K562 (cell line): ENCODE measurements at regions not wholly inside any gene's neighbourhood (a gene's known extent, or its start where the extent isn't known, plus 50 kb on each side); places are given as distances from the start of the nearest gene placed in this dataset.

Experiments used
- ATAC-seq: fragments of 200-7000 bp; cut with Tn5 transposase; 3 replicates; pipeline ENCODE4 v1.9.1; 2020; ENCODE audit warnings: moderate library complexity
- BruUV-seq: library from RNA; stranded (reverse); fragments of 400-500 nt; replicated peaks from 2 replicates; lab custom pipeline; 2021; lab: Mats Ljungman, UMichigan
- CTCF ChIA-PET: fragments of 300-600 bp; formaldehyde crosslinking; extraction: SDS; loops from one replicate; lab custom pipeline; 2021; ENCODE audit warnings: low intra/inter-chr PET ratio; lab: Yijun Ruan, JAX
- POLR2A ChIA-PET: fragments of 300-600, 350-650 bp; sonication (Branson Sonifier 250); formaldehyde crosslinking; extraction: SDS; loops from one replicate; lab custom pipeline; 2021; ENCODE audit warnings: antibody characterized with exemption, inconsistent platforms; lab: Yijun Ruan, JAX
- DNase-seq, 4 experiments: peaks; one replicate each; pipeline versions ENCODE4 v3.0.0 to v3.0.0-alpha.2; 2011 to 2018; ENCODE audit warnings: low spot score in 3 of 4, mixed read lengths in 3 of 4; ENCODE audit errors: extremely low read depth in 1 of 4
- FAIRE-seq: peaks from 2 replicates; lab custom pipeline; 2011; peaks lifted over from hg19 to GRCh38; lab: Jason Lieb, UNC
- H2AFZ ChIP-seq: 2 replicates; pipeline ENCODE4 v1.6.0; 2011; ENCODE audit warnings: low read depth, low read length, control low read depth, inconsistent platforms
- H3K27ac ChIP-seq: fragments of 200-600 bp; 3 replicates; pipeline ENCODE4 v1.8.0; 2011; ENCODE audit warnings: low read depth, mild to moderate bottlenecking, control low read depth, inconsistent platforms, low read length, moderate library complexity, mixed read lengths; ENCODE audit errors: extremely low read depth
- H3K27me3 ChIP-seq, 2 experiments: fragments of 300-600 bp in 1 of 2; 2 replicates in 1 of 2; 3 replicates in 1 of 2; pipeline versions ENCODE4 v1.6.0 to v1.8.0; 2011; ENCODE audit warnings: inconsistent platforms in 2 of 2, low read length in 2 of 2, mild to moderate bottlenecking in 1 of 2, mixed read lengths in 1 of 2, moderate library complexity in 1 of 2; ENCODE audit not compliant: control insufficient read depth in 2 of 2, insufficient read depth in 2 of 2
- H3K36me3 ChIP-seq: fragments of 300-600 bp; 3 replicates; pipeline ENCODE4 v1.8.0; 2011; ENCODE audit warnings: mild to moderate bottlenecking, low read length, inconsistent platforms; ENCODE audit not compliant: control insufficient read depth, insufficient read depth
- H3K4me1 ChIP-seq, 2 experiments: fragments of 200-600 bp in 1 of 2; replicated peaks in 1 of 2; 2 replicates in 1 of 2; 3 replicates in 1 of 2; pipeline versions ENCODE4 v1.5.1 to v1.8.0; 2011; ENCODE audit warnings: inconsistent platforms in 2 of 2, low read length in 2 of 2, mild to moderate bottlenecking in 1 of 2, mixed read lengths in 1 of 2, moderate library complexity in 1 of 2; ENCODE audit not compliant: control insufficient read depth in 2 of 2, insufficient read depth in 2 of 2
- H3K4me2 ChIP-seq: 2 replicates; pipeline ENCODE4 v1.6.1; 2011; ENCODE audit warnings: low read length, control low read depth, inconsistent platforms, mixed read lengths; ENCODE audit not compliant: insufficient read depth
- H3K4me3 ChIP-seq: fragments of 200-600 bp; sonication (generic), shearing (Covaris generic); 2 replicates; pipeline ENCODE4 v1.5.1; 2016; ENCODE audit warnings: control low read depth, inconsistent platforms
- H3K79me2 ChIP-seq: fragments of 200-600 bp; 3 replicates; pipeline ENCODE4 v1.8.0; 2011; ENCODE audit warnings: low read length, inconsistent platforms; ENCODE audit not compliant: control insufficient read depth, insufficient read depth
- H3K9ac ChIP-seq, 2 experiments: 2 replicates each; pipeline versions ENCODE4 v1.6.0 to v1.6.1; 2011; ENCODE audit warnings: low read depth in 2 of 2, low read length in 2 of 2, control low read depth in 1 of 2, inconsistent platforms in 1 of 2, mild to moderate bottlenecking in 1 of 2, mixed read lengths in 1 of 2; ENCODE audit not compliant: insufficient read depth in 1 of 2
- H3K9me1 ChIP-seq: one replicate; pipeline ENCODE4 v1.6.0; 2011; ENCODE audit warnings: inconsistent platforms, mild to moderate bottlenecking, low read length, moderate library complexity; ENCODE audit not compliant: control insufficient read depth, insufficient read depth
- H3K9me3 ChIP-seq: replicated peaks from 2 replicates; pipeline ENCODE4 v1.5.1; 2011; ENCODE audit warnings: low read depth, low read length, inconsistent platforms; ENCODE audit not compliant: control insufficient read depth, insufficient read depth
- H4K20me1 ChIP-seq: replicated peaks from 2 replicates; pipeline ENCODE4 v1.6.1; 2011; ENCODE audit warnings: low read length, inconsistent platforms, mixed read lengths; ENCODE audit not compliant: control insufficient read depth, insufficient read depth
- HCFC1 ChIP-seq: IDR thresholded peaks from 2 replicates; pipeline ENCODE4 v1.6.1; 2012; ENCODE audit warnings: low read depth, low read length, improper control_type of control experiment
- NBN ChIP-seq: fragments of 450-650 bp; IDR thresholded peaks from 2 replicates; pipeline ENCODE4 v1.6.1; 2016; ENCODE audit warnings: low read depth, mild to moderate bottlenecking
- RBFOX2 ChIP-seq: fragments of 200-400 bp; formaldehyde crosslinking; IDR thresholded peaks from 2 replicates; pipeline ENCODE4 v1.6.1; 2017; ENCODE audit warnings: low read depth, mild to moderate bottlenecking, low read length, moderate library complexity
- RREB1 ChIP-seq: fragments of 250-450 bp; sonication (Bioruptor Pico); IDR thresholded peaks from 2 replicates; pipeline ENCODE4 v1.4.0; 2020
- RUNX1 ChIP-seq: sonication (generic); IDR thresholded peaks from 2 replicates; pipeline ENCODE4 v1.6.1; 2016; ENCODE audit warnings: antibody characterized with exemption, low read depth
- ZBTB43 ChIP-seq: sonication (generic); formaldehyde crosslinking; IDR thresholded peaks from 2 replicates; pipeline ENCODE4 v1.8.0; 2023; ENCODE audit warnings: mild to moderate bottlenecking, missing genetic modification reagents
- WGBS: fragments of 100-300 bp; shearing (Covaris generic); methylation state at CpG from one replicate; pipeline ENCODE4 v1.1.6; 2016; ENCODE audit warnings: low coverage, mixed read lengths; ENCODE audit not compliant: insufficient coverage; ENCODE audit errors: missing lambda C conversion rate; 5-methylcytosine and 5-hydroxymethylcytosine counted together
- in situ Hi-C: fragments of 300-500 bp; cut with MboI; formaldehyde crosslinking; loops from 4 replicates; pipeline ENCODE4 v1.15.0; 2018; ENCODE audit warnings: inconsistent platforms, mixed read lengths
- intact Hi-C: fragments of 100-400 bp; cut with micrococcal nuclease; formaldehyde crosslinking; loops from 2 replicates; pipeline ENCODE4 v1.14.2; 2022

GRCh38 chr17:70353408-70354092 is 184.2 kb downstream of the KCNJ2 start:
- ATAC-seq: no peak
- H3K9me1 ChIP-seq: no peaks in the 10 kb centered on the region
- FAIRE-seq: no peak
- TF ChIP-seq RUNX1: no peak
- no peak for TF ChIP-seq RREB1 (CRISPR knock-in tag)
- TF ChIP-seq ZBTB43: no peak
- TF ChIP-seq NBN: no peak
- no peak for TF ChIP-seq HCFC1
- TF ChIP-seq RBFOX2: no peak
- H3K27me3 ChIP-seq: no peaks in the 10 kb centered on the region
- no peak overlapping the region for H2AFZ ChIP-seq
- intact Hi-C loops (no loop called here), in situ Hi-C loops (no loop called here)
- H3K36me3 ChIP-seq: no peaks in the 10 kb centered on the region
- H4K20me1 ChIP-seq: no peaks in the 10 kb centered on the region
- no peaks in the 10 kb centered on the region for H3K4me1 ChIP-seq
- BruUV-seq: no TSS peak
- no peak for DNase-seq
- no peaks in the 10 kb centered on the region for H3K9me3 ChIP-seq
- WGBS: 0% methylated on average over 2 of the region's 2 CpGs
- CTCF ChIA-PET: no interaction called here
- H3K79me2 ChIP-seq: no peaks in the 10 kb centered on the region
- no peak overlapping the region for H3K4me3 ChIP-seq
- no peak overlapping the region for H3K9ac ChIP-seq
- H3K4me2 ChIP-seq: no peak overlapping the region
- no peak overlapping the region for H3K27ac ChIP-seq
- POLR2A ChIA-PET: no interaction called here
